Prostate gland (tissue), 2 donors: ENCODE measurements at regions not wholly inside any gene's neighbourhood (a gene's known extent, or its start where the extent isn't known, plus 50 kb on each side); places are given as distances from the start of the nearest gene placed in this dataset.

Source experiments
- CTCF ChIP-seq, 4 experiments: fragments of 200-600 bp in 2 of 4; fragments of 450-650 bp in 2 of 4; sonication (generic) in 2 of 4; IDR thresholded peaks; 1 replicate in 3 of 4; 2 replicates in 1 of 4; pipeline ENCODE4 v1.5.1; 2016 to 2019; ENCODE audit warnings: antibody characterized with exemption in 4 of 4, mild to moderate bottlenecking in 2 of 4, moderate library complexity in 2 of 4
- POLR2A ChIP-seq: fragments of 450-650 bp; IDR thresholded peaks from one replicate; pipeline ENCODE4 v1.6.1; 2016; ENCODE audit warnings: antibody characterized with exemption, mild to moderate bottlenecking

DNA sequence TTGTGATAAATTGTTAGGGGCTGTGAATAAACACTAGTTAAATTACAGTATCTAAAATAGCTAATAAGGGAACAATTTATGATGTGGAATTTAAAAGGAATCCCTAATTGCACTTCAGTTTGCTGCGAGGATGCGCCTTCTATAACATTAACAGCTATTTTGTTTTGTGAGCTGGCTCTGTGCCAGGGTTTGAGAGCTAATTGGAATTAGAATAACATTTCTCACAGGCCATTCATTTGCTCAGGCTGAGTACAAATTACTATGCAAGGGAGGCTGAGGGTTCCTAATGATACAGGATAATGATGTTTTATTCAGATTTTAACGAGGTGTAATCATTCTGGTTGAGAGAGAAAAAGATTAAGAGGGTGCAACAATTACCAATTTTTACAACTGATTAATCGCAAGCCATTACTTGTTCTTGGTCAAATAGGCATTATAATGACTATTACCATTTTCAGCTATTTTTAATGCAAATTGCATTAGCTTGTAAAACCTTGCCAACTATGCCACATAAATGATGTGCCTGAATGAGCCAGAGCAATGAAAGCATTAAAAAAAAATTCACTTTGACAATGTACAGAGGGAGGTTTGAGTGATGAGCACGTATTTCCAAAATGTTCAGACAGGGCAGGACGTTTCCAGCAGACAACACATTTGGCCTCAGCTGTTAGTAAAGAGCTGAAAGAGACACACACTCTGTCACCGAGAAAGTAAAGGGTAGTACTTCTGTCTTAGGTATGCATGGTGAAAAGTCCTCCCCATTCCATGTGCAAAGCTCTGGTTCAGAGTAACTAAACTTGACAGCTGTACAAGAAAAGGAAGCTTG is 576.5 kb downstream of the TLE1 start:
- TF ChIP-seq CTCF (IDR thresholded peaks at IDR 0.05) (no peak), POLR2A (no peak)
